Esophagus squamous epithelium (tissue), 5 donors: ENCODE measurements at regions not wholly inside any gene's neighbourhood (a gene's known extent, or its start where the extent isn't known, plus 50 kb on each side); places are given as distances from the start of the nearest gene placed in this dataset.

ENCODE experiments used
- DNase-seq: peaks from one replicate; lab custom pipeline; 2025; lab: John Stamatoyannopoulos, UW
- H3K27ac ChIP-seq, 4 donors: fragments of 200-600 bp; sonication (generic); one replicate each; pipeline ENCODE4 v1.5.1; 2016 to 2019; ENCODE audit warnings: mild to moderate bottlenecking in 1 of 4
- H3K27me3 ChIP-seq, 4 donors: fragments of 200-600 bp; sonication (generic); 1 replicate in 3 of 4; 2 replicates in 1 of 4; pipeline versions ENCODE4 v1.5.1 to v1.6.0; 2017 to 2021; ENCODE audit warnings: antibody characterized with exemption in 1 of 4
- H3K36me3 ChIP-seq, 3 donors: fragments of 200-600 bp; sonication (generic); one replicate each; pipeline ENCODE4 v1.5.1; 2016 to 2019
- H3K4me1 ChIP-seq, 3 donors: fragments of 200-600 bp; sonication (generic); one replicate each; pipeline ENCODE4 v1.5.1; 2017 to 2019
- H3K4me3 ChIP-seq, 4 donors: fragments of 200-600 bp; sonication (generic); 1 replicate in 3 of 4; 2 replicates in 1 of 4; pipeline ENCODE4 v1.5.1; 2016 to 2019; ENCODE audit warnings: mild to moderate bottlenecking in 2 of 4, moderate library complexity in 1 of 4
- H3K9me3 ChIP-seq, 3 donors: fragments of 200-600 bp; sonication (generic); one replicate each; pipeline ENCODE4 v1.5.1; 2016 to 2019
- POLR2A ChIP-seq, 4 donors: fragments of 450-650 bp; IDR thresholded peaks; one replicate each; pipeline ENCODE4 v1.6.1; 2017; ENCODE audit warnings: antibody characterized with exemption in 4 of 4, mild to moderate bottlenecking in 4 of 4, moderate library complexity in 3 of 4
- WGBS, 2 donors: methylation state at CpG; one replicate each; pipeline ENCODE4 v1.1.5; 2018; 5-methylcytosine and 5-hydroxymethylcytosine counted together
- intact Hi-C: fragments of 100-400 bp; cut with DNase I; formaldehyde crosslinking; loops from one replicate; pipeline ENCODE4 v1.15.0; 2022
- TF ChIP-seq, protein P1 (sequence below), 6 experiments: fragments of 450-650 bp in 4 of 6; fragments of 200-600 bp in 2 of 6; sonication (generic) in 2 of 6; IDR thresholded peaks; one replicate each; pipeline ENCODE4 v1.5.1; 2016 to 2019; ENCODE audit warnings: antibody characterized with exemption in 6 of 6, mild to moderate bottlenecking in 4 of 6, moderate library complexity in 4 of 6
- donor health status: DM: yes; HTN: yes; CAD: no.

DNA sequence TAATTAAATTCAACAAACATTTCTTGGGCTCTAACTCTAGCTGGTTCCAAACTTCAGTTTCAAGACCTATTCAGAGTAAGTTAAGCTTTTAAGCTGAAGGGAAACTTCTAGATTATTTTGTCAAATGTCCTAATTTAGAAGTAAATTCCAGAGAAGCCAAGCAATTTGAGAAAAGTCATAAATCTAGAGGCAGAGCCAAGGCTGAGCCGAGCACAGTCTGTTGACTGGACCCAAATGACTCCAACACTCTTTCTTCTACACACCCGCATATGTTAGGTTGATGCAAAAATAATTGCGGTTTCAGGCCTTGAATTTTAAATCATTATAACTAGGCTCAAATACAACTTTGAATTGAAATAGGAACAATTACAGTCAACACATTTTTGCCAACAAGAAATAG is 319.7 kb downstream of the NFIB start:
- Histone ChIP-seq H3K27me3 (no peaks in the 10 kb centered on the region), H3K9me3 (peaks cover 0 to 2% (median 0%) of the 10 kb centered on the region in 3 donors), H3K4me3 (no peak overlapping the region), H3K27ac (no peak overlapping the region), H3K4me1 (no peaks in the 10 kb centered on the region), H3K36me3 (no peaks in the 10 kb centered on the region)
- 69 to 83% methylated on average over 3 of the region's 3 CpGs for WGBS, 2 donors
- intact Hi-C loops: no loop called here
- DNase-seq: no peak
- TF ChIP-seq POLR2A (IDR thresholded peaks at IDR 0.05): no peak
- TF ChIP-seq, protein P1, sequence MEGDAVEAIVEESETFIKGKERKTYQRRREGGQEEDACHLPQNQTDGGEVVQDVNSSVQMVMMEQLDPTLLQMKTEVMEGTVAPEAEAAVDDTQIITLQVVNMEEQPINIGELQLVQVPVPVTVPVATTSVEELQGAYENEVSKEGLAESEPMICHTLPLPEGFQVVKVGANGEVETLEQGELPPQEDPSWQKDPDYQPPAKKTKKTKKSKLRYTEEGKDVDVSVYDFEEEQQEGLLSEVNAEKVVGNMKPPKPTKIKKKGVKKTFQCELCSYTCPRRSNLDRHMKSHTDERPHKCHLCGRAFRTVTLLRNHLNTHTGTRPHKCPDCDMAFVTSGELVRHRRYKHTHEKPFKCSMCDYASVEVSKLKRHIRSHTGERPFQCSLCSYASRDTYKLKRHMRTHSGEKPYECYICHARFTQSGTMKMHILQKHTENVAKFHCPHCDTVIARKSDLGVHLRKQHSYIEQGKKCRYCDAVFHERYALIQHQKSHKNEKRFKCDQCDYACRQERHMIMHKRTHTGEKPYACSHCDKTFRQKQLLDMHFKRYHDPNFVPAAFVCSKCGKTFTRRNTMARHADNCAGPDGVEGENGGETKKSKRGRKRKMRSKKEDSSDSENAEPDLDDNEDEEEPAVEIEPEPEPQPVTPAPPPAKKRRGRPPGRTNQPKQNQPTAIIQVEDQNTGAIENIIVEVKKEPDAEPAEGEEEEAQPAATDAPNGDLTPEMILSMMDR (IDR thresholded peaks at IDR 0.05): no peak

DNA sequence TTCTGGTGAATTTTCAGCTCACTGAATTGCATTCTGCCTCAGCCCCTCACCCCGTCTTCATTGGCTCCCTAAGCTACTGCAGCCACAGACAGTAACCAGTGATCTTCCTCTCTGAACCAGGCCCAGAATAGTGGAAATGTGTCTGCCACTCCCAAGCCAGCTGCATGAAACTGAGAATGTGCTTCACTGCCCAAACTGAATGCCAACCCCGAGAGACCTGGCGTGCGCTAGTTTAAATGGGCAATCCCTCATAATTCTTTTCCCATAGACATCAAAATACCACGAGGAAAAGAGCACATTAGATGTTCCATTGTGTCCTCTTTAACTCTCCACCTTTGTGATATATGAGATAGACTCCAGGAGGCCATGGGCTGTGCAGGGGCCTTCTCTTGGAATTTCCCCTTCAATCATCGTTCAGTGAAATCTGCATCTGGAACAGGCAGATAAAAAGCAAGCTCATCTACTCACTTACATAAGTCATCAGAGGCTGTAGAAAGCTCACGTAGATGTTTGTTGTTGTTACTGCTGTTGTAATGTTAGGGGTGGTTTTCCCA is 320.2 kb downstream of the NFIB start:
- intact Hi-C loops: no loop called here
- no peak for TF ChIP-seq POLR2A (IDR thresholded peaks at IDR 0.05)
- TF ChIP-seq, protein P1 (IDR thresholded peaks at IDR 0.05): no peak
- Histone ChIP-seq H3K36me3 (no peaks in the 10 kb centered on the region), H3K4me3 (no peak overlapping the region), H3K27ac (peak overlapping the region in 1 of 4 donors; percentile 39), H3K9me3 (no peaks in the 10 kb centered on the region), H3K4me1 (no peaks in the 10 kb centered on the region), H3K27me3 (no peaks in the 10 kb centered on the region)
- WGBS, 2 donors: 66 to 80% methylated on average over 7 of the region's 7 CpGs
- no peak for DNase-seq

DNA sequence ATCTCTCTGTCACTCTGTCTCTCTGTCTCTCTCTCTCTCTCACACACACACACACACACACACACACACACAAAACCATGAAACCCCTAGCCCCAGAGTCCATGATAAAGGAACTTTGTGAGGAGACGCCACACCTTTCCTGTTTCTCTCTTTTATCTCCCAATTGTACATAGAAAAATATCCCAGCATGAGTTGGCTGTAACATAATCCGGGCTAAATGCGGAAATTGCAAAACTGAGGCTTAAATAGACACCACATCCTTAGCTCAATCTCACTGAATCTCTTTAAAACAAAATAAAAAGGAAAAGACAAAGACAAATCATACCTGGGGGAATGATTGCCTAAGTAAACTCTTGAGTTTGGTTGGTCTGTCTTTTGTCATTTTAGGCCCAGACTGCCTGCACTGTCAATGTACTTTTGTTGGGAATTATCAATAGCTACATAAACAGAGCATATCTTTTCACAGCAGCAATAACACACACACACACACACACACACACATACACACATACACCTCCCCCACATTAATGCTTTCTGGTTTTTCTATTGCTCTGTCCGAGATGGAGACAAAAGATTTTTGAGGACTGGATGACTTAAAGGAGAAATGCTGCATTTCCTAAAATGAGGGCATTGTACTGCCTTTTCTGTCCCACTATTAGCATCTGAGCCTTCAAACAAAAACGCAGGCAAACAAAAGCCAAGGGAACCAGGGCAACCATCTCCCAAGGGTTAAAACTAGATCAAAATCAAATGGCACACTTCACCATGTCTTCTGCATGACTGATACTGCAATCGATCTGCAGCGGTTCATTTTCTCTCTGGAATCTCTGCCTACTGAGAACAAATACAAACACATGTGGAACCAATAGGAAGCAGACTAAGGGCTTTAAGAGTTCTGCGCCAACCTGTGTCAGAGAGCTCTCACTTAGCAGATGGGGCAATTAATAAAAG is 321.5 kb downstream of the NFIB start:
- H3K36me3 ChIP-seq: no peaks in the 10 kb centered on the region
- no peaks in the 10 kb centered on the region for H3K27me3 ChIP-seq
- TF ChIP-seq, protein P1 (IDR thresholded peaks at IDR 0.05): no peak
- TF ChIP-seq POLR2A (IDR thresholded peaks at IDR 0.05): no peak
- WGBS, 2 donors: 52 to 84% methylated on average over 4 to 8 of the region's 8 CpGs
- intact Hi-C loops: no loop called here
- no peak for DNase-seq
- no peaks in the 10 kb centered on the region for H3K9me3 ChIP-seq
- H3K27ac ChIP-seq: no peak overlapping the region
- no peaks in the 10 kb centered on the region for H3K4me1 ChIP-seq
- H3K4me3 ChIP-seq: no peak overlapping the region

GRCh38 chr9:13991395-13991794 is 322.5 kb downstream of the NFIB start:
- intact Hi-C loops: no loop called here
- DNase-seq: no peak
- H3K36me3 ChIP-seq: no peaks in the 10 kb centered on the region
- TF ChIP-seq, protein P1 (IDR thresholded peaks at IDR 0.05): no peak
- no peak for TF ChIP-seq POLR2A (IDR thresholded peaks at IDR 0.05)
- WGBS, 2 donors: 75 to 85% methylated on average over 1 of the region's 1 CpG
- no peaks in the 10 kb centered on the region for H3K9me3 ChIP-seq
- no peaks in the 10 kb centered on the region for H3K4me1 ChIP-seq
- no peaks in the 10 kb centered on the region for H3K27me3 ChIP-seq
- no peak overlapping the region for H3K4me3 ChIP-seq
- H3K27ac ChIP-seq: no peak overlapping the region

- intact Hi-C loops: no loop called here
- DNase-seq: no peak
- H3K4me3 ChIP-seq: no peak overlapping the region
- WGBS, 2 donors: 63 to 70% methylated on average over 4 of the region's 4 CpGs
- no peak for TF ChIP-seq POLR2A (IDR thresholded peaks at IDR 0.05)
- TF ChIP-seq, protein P1 (IDR thresholded peaks at IDR 0.05): no peak
- H3K27ac ChIP-seq: no peak overlapping the region
- H3K4me1 ChIP-seq: no peaks in the 10 kb centered on the region
- H3K27me3 ChIP-seq: no peaks in the 10 kb centered on the region
- no peaks in the 10 kb centered on the region for H3K36me3 ChIP-seq
- no peaks in the 10 kb centered on the region for H3K9me3 ChIP-seq
These were observed 322.9 kb downstream of the NFIB start for GRCh38 chr9:13990994-13991393.
